Astrocyte of the spinal cord (primary cell): ENCODE measurements at regions not wholly inside any gene's neighbourhood (a gene's known extent, or its start where the extent isn't known, plus 50 kb on each side); places are given as distances from the start of the nearest gene placed in this dataset.
"Not testable (repeated sequence)": the region's sequence is repeated elsewhere in the genome, so short reads cannot be mapped to it uniquely, and the experiment has no call there.

Source experiments
- DNase-seq: peaks from one replicate; pipeline ENCODE4 v3.0.0; 2011; ENCODE audit warnings: low read depth, low spot score
- H3K4me3 ChIP-seq: 2 replicates; pipeline ENCODE4 v1.5.1; 2011; ENCODE audit warnings: low read depth, mild to moderate bottlenecking, low read length, moderate library complexity
- CTCF ChIP-seq: IDR thresholded peaks from 2 replicates; pipeline ENCODE4 v1.5.1; 2012; ENCODE audit warnings: low read depth, mild to moderate bottlenecking, low read length, inconsistent platforms
- in situ Hi-C: cut with HindIII; loops from 2 replicates; pipeline ENCODE4 v1.10.0; 2017; ENCODE audit warnings: low sequenced_read_pairs

- TF ChIP-seq CTCF = no peak
- in situ Hi-C loops = no loop called here
- no peak overlapping the region for H3K4me3 ChIP-seq
- DNase-seq = no peak
These were observed 108.6 kb upstream of the COP1 start for GRCh38 chr1:176315519-176316220.

DNA sequence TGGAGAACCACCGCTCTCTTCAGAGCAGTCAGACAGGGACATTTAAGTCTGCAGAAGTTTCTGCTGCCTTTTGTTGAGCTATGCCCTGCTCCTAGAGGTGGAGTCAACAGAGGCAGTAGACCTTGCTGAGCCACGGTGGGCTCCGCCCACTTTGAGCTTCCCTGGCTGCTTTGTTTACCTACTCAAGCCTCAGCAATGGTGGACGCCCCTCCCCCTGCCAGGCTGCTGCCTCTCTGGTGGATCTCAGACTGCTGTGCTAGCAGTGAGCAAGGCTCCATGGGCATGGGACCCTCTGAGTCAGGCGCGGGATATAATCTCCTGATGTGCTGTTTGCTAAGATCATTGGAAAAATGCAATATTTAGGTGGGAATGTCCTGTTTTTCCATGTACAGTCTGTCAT is 89.5 kb upstream of the COP1 start:
- in situ Hi-C loops, DNase-seq, H3K4me3 ChIP-seq: not testable (repeated sequence)

DNA sequence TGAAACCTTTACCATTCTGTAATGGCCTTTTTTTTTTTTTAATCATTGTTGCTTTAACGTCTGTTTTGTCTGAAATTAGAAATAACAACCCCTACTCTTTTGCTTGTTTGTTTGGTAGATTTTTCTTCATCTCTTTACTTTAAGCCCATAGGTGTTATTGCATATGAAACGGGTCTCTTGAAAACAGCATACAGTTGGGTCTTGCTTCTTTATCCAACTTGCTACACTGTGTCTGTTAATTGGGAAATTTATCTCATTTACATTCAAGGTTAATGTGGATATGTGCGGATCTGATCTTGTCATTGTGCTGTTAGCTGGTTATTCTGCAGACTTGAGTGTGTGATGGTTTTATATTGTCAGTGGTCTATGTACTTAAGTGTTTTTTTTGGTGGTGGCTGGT is 78.9 kb upstream of the COP1 start:
- no peak for DNase-seq
- no peak for TF ChIP-seq CTCF
- in situ Hi-C loops = no loop called here
- no peak overlapping the region for H3K4me3 ChIP-seq

DNA sequence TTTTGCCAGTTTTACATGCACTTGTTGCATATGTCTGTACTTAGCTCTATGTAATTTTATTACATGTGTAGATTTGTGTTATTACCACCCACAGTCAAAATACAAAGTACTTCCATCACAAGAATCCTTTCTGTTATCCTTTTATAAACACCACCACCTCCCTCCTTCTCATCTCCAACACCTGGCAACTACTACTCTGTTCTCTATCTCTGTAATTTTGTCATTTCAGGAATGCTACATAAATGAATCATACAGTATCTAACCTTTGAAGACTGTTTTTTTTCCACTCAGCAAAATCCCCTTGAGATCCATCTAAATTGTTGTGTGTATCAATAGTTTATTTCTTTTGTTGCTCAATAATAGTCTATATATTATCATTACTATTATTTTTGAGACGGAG is 64.5 kb upstream of the COP1 start:
- DNase-seq = no peak
- in situ Hi-C loops = no loop called here
- no peak overlapping the region for H3K4me3 ChIP-seq
- TF ChIP-seq CTCF = no peak
